Gastrocnemius medialis (tissue), 4 donors: ENCODE measurements at regions not wholly inside any gene's neighbourhood (a gene's known extent, or its start where the extent isn't known, plus 50 kb on each side); places are given as distances from the start of the nearest gene placed in this dataset.

Experiments
- POLR2A ChIP-seq, 2 donors: fragments of 450-650 bp; IDR thresholded peaks; one replicate each; pipeline ENCODE4 v1.6.1; 2017; ENCODE audit warnings: antibody characterized with exemption in 2 of 2, mild to moderate bottlenecking in 2 of 2, moderate library complexity in 2 of 2
- TF ChIP-seq, protein P1 (sequence below), 5 experiments: fragments of 450-650 bp in 3 of 5; fragments of 200-600 bp in 2 of 5; sonication (generic) in 2 of 5; IDR thresholded peaks in 4 of 5; conservative IDR thresholded peaks in 1 of 5; 1 replicate in 4 of 5; 2 replicates in 1 of 5; pipeline ENCODE4 v1.5.1; 2016 to 2019; ENCODE audit warnings: antibody characterized with exemption in 5 of 5, mild to moderate bottlenecking in 3 of 5, moderate library complexity in 3 of 5

DNA sequence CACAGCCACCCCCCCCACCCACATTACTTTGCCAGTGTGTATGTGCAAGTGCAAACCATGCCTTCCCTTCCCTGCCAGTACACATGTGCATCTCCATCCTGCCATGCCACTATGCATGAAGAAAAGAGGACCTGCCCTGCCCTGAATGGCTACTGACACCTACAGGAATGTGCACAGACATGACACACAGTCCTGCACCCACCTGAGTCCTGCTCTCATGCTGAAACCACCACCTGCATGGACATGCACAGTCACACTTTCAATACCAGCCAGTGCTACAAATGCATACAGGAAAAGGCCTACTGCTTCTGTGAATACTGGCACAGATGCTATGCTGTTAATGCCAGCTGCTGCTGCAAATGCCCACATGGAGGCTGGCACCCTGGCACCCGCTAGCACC, 334.4 kb upstream of the DLGAP1 start:
- TF ChIP-seq, protein P1, sequence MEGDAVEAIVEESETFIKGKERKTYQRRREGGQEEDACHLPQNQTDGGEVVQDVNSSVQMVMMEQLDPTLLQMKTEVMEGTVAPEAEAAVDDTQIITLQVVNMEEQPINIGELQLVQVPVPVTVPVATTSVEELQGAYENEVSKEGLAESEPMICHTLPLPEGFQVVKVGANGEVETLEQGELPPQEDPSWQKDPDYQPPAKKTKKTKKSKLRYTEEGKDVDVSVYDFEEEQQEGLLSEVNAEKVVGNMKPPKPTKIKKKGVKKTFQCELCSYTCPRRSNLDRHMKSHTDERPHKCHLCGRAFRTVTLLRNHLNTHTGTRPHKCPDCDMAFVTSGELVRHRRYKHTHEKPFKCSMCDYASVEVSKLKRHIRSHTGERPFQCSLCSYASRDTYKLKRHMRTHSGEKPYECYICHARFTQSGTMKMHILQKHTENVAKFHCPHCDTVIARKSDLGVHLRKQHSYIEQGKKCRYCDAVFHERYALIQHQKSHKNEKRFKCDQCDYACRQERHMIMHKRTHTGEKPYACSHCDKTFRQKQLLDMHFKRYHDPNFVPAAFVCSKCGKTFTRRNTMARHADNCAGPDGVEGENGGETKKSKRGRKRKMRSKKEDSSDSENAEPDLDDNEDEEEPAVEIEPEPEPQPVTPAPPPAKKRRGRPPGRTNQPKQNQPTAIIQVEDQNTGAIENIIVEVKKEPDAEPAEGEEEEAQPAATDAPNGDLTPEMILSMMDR (IDR thresholded peaks at IDR 0.05 in 4 of 5, conservative IDR thresholded peaks at IDR 0.05 in 1 of 5), result no peak
- TF ChIP-seq POLR2A (IDR thresholded peaks at IDR 0.05), result no peak
